ENCODE measurements at regions not wholly inside any gene's neighbourhood (a gene's known extent, or its start where the extent isn't known, plus 50 kb on each side); places are given as distances from the start of the nearest gene placed in this dataset.

GRCh38 chr13:111020021-111020420 lies 95.1 kb upstream of the ARHGEF7 start:
- H3K27ac ChIP-seq (ENCODE audit: low read length): no peak overlapping the region
- no peaks in the 10 kb centered on the region for H3K4me1 ChIP-seq (ENCODE audit: insufficient read depth, low read length)
- H3K4me3 ChIP-seq (ENCODE audit: low read length): no peak overlapping the region
- H3K9me3 ChIP-seq (ENCODE audit: insufficient read depth, low read depth, low read length): peaks cover 21% of the 10 kb centered on the region
- no peaks in the 10 kb centered on the region for H3K27me3 ChIP-seq (ENCODE audit: insufficient read depth, low read length)
- no peaks in the 10 kb centered on the region for H3K36me3 ChIP-seq (ENCODE audit: insufficient read depth, low read depth, low read length)
- no peak overlapping the region for H3K9ac ChIP-seq (ENCODE audit: low read depth, low read length)

- no peak overlapping the region for H3K27ac ChIP-seq (ENCODE audit: low read length)
- H3K9ac ChIP-seq (ENCODE audit: low read depth, low read length): no peak overlapping the region
- no peak overlapping the region for H3K4me3 ChIP-seq (ENCODE audit: low read length)
- peaks cover 21% of the 10 kb centered on the region for H3K9me3 ChIP-seq (ENCODE audit: insufficient read depth, low read depth, low read length)
- H3K27me3 ChIP-seq (ENCODE audit: insufficient read depth, low read length): no peaks in the 10 kb centered on the region
- no peaks in the 10 kb centered on the region for H3K4me1 ChIP-seq (ENCODE audit: insufficient read depth, low read length)
- no peaks in the 10 kb centered on the region for H3K36me3 ChIP-seq (ENCODE audit: insufficient read depth, low read depth, low read length)
Observed at GRCh38 chr13:111017755-111018459, 97.2 kb upstream of the ARHGEF7 start.

GRCh38 chr13:111013196-111013595 lies 98.3 kb upstream of the ANKRD10 start:
- no peaks in the 10 kb centered on the region for H3K27me3 ChIP-seq (ENCODE audit: insufficient read depth, low read length)
- H3K4me3 ChIP-seq (ENCODE audit: low read length): no peak overlapping the region
- no peaks in the 10 kb centered on the region for H3K4me1 ChIP-seq (ENCODE audit: insufficient read depth, low read length)
- no peaks in the 10 kb centered on the region for H3K36me3 ChIP-seq (ENCODE audit: insufficient read depth, low read depth, low read length)
- no peaks in the 10 kb centered on the region for H3K9me3 ChIP-seq (ENCODE audit: insufficient read depth, low read depth, low read length)
- H3K9ac ChIP-seq (ENCODE audit: low read depth, low read length): no peak overlapping the region
- H3K27ac ChIP-seq (ENCODE audit: low read length): no peak overlapping the region

GRCh38 chr13:111011899-111012298 lies 97.0 kb upstream of the ANKRD10 start:
- no peak overlapping the region for H3K4me3 ChIP-seq (ENCODE audit: low read length)
- no peak overlapping the region for H3K9ac ChIP-seq (ENCODE audit: low read depth, low read length)
- H3K36me3 ChIP-seq (ENCODE audit: insufficient read depth, low read depth, low read length): no peaks in the 10 kb centered on the region
- no peak overlapping the region for H3K27ac ChIP-seq (ENCODE audit: low read length)
- H3K4me1 ChIP-seq (ENCODE audit: insufficient read depth, low read length): no peaks in the 10 kb centered on the region
- H3K27me3 ChIP-seq (ENCODE audit: insufficient read depth, low read length): no peaks in the 10 kb centered on the region
- no peaks in the 10 kb centered on the region for H3K9me3 ChIP-seq (ENCODE audit: insufficient read depth, low read depth, low read length)

- Histone ChIP-seq H3K4me1 (ENCODE audit: insufficient read depth, low read length) (no peaks in the 10 kb centered on the region), H3K27ac (ENCODE audit: low read length) (no peak overlapping the region), H3K9ac (ENCODE audit: low read depth, low read length) (no peak overlapping the region), H3K27me3 (ENCODE audit: insufficient read depth, low read length) (no peaks in the 10 kb centered on the region), H3K4me3 (ENCODE audit: low read length) (no peak overlapping the region), H3K36me3 (ENCODE audit: insufficient read depth, low read depth, low read length) (no peaks in the 10 kb centered on the region), H3K9me3 (ENCODE audit: insufficient read depth, low read depth, low read length) (no peaks in the 10 kb centered on the region)
Observed at GRCh38 chr13:111008351-111008750, 93.5 kb upstream of the ANKRD10 start.

- Histone ChIP-seq H3K27ac (ENCODE audit: low read length) (no peak overlapping the region), H3K27me3 (ENCODE audit: insufficient read depth, low read length) (no peaks in the 10 kb centered on the region), H3K4me1 (ENCODE audit: insufficient read depth, low read length) (no peaks in the 10 kb centered on the region), H3K4me3 (ENCODE audit: low read length) (no peak overlapping the region), H3K36me3 (ENCODE audit: insufficient read depth, low read depth, low read length) (no peaks in the 10 kb centered on the region), H3K9me3 (ENCODE audit: insufficient read depth, low read depth, low read length) (no peaks in the 10 kb centered on the region), H3K9ac (ENCODE audit: low read depth, low read length) (no peak overlapping the region)
Observed at GRCh38 chr13:111007209-111007608, 92.3 kb upstream of the ANKRD10 start.

GRCh38 chr13:111006506-111007031 lies 91.7 kb upstream of the ANKRD10 start:
- no peaks in the 10 kb centered on the region for H3K9me3 ChIP-seq (ENCODE audit: insufficient read depth, low read depth, low read length)
- 0 out of 2 replicates have a peak, but pooled peaks cover 2% of the 10 kb centered on the region for H3K4me1 ChIP-seq (ENCODE audit: insufficient read depth, low read length)
- no peak overlapping the region for H3K4me3 ChIP-seq (ENCODE audit: low read length)
- H3K27ac ChIP-seq (ENCODE audit: low read length): no peak overlapping the region
- H3K9ac ChIP-seq (ENCODE audit: low read depth, low read length): no peak overlapping the region
- no peaks in the 10 kb centered on the region for H3K27me3 ChIP-seq (ENCODE audit: insufficient read depth, low read length)
- H3K36me3 ChIP-seq (ENCODE audit: insufficient read depth, low read depth, low read length): no peaks in the 10 kb centered on the region

GRCh38 chr13:111005808-111006505 lies 91.1 kb upstream of the ANKRD10 start:
- Histone ChIP-seq H3K9ac (ENCODE audit: low read depth, low read length) (no peak overlapping the region), H3K27ac (ENCODE audit: low read length) (no peak overlapping the region), H3K9me3 (ENCODE audit: insufficient read depth, low read depth, low read length) (no peaks in the 10 kb centered on the region), H3K4me3 (ENCODE audit: low read length) (no peak overlapping the region), H3K4me1 (ENCODE audit: insufficient read depth, low read length) (0 out of 2 replicates have a peak, but pooled peaks cover 3% of the 10 kb centered on the region), H3K27me3 (ENCODE audit: insufficient read depth, low read length) (no peaks in the 10 kb centered on the region), H3K36me3 (ENCODE audit: insufficient read depth, low read depth, low read length) (no peaks in the 10 kb centered on the region)

GRCh38 chr13:111005364-111005763 lies 90.5 kb upstream of the ANKRD10 start:
- no peak overlapping the region for H3K4me3 ChIP-seq (ENCODE audit: low read length)
- H3K9me3 ChIP-seq (ENCODE audit: insufficient read depth, low read depth, low read length): no peaks in the 10 kb centered on the region
- no peak overlapping the region for H3K9ac ChIP-seq (ENCODE audit: low read depth, low read length)

GRCh38 chr13:111004444-111004843 lies 89.6 kb upstream of the ANKRD10 start:
- H3K9ac ChIP-seq (ENCODE audit: low read depth, low read length): no peak overlapping the region
- H3K36me3 ChIP-seq (ENCODE audit: insufficient read depth, low read depth, low read length): no peaks in the 10 kb centered on the region
- no peak overlapping the region for H3K4me3 ChIP-seq (ENCODE audit: low read length)
- H3K9me3 ChIP-seq (ENCODE audit: insufficient read depth, low read depth, low read length): no peaks in the 10 kb centered on the region
- H3K4me1 ChIP-seq (ENCODE audit: insufficient read depth, low read length): 0 out of 2 replicates have a peak, but pooled peaks cover 3% of the 10 kb centered on the region
- no peak overlapping the region for H3K27ac ChIP-seq (ENCODE audit: low read length)
- 0 out of 2 replicates have a peak, but pooled peaks cover 7% of the 10 kb centered on the region for H3K27me3 ChIP-seq (ENCODE audit: insufficient read depth, low read length)

More at GRCh38 chr13:111005364-111005763, 90.5 kb upstream of the ANKRD10 start:
- no peak overlapping the region for H3K27ac ChIP-seq (ENCODE audit: low read length)
- 0 out of 2 replicates have a peak, but pooled peaks cover 3% of the 10 kb centered on the region for H3K4me1 ChIP-seq (ENCODE audit: insufficient read depth, low read length)
- H3K36me3 ChIP-seq (ENCODE audit: insufficient read depth, low read depth, low read length): no peaks in the 10 kb centered on the region
- H3K27me3 ChIP-seq (ENCODE audit: insufficient read depth, low read length): 0 out of 2 replicates have a peak, but pooled peaks cover 4% of the 10 kb centered on the region

- Histone ChIP-seq H3K4me1 (ENCODE audit: insufficient read depth, low read length) (0 out of 2 replicates have a peak, but pooled peaks cover 3% of the 10 kb centered on the region), H3K9me3 (ENCODE audit: insufficient read depth, low read depth, low read length) (no peaks in the 10 kb centered on the region), H3K4me3 (ENCODE audit: low read length) (no peak overlapping the region), H3K9ac (ENCODE audit: low read depth, low read length) (no peak overlapping the region), H3K27me3 (ENCODE audit: insufficient read depth, low read length) (0 out of 2 replicates have a peak, but pooled peaks cover 7% of the 10 kb centered on the region), H3K36me3 (ENCODE audit: insufficient read depth, low read depth, low read length) (no peaks in the 10 kb centered on the region), H3K27ac (ENCODE audit: low read length) (no peak overlapping the region)
Observed at GRCh38 chr13:111001636-111002035, 86.8 kb upstream of the ANKRD10 start.

All from iPS-20b (cell line).